Breast epithelium (tissue), 3 donors: ENCODE measurements at regions not wholly inside any gene's neighbourhood (a gene's known extent, or its start where the extent isn't known, plus 50 kb on each side); places are given as distances from the start of the nearest gene placed in this dataset.

Experiments
- POLR2A ChIP-seq: fragments of 450-650 bp; IDR thresholded peaks from one replicate; pipeline ENCODE4 v1.6.1; 2016; ENCODE audit warnings: antibody characterized with exemption, mild to moderate bottlenecking, moderate library complexity
- POLR2AphosphoS5 ChIP-seq, 3 donors: sonication (generic); formaldehyde crosslinking; IDR thresholded peaks; one replicate each; pipeline ENCODE4 v1.6.1; 2017; ENCODE audit warnings: antibody characterized with exemption in 3 of 3
- TF ChIP-seq, protein P1 (sequence below), 3 donors: fragments of 450-650 bp; IDR thresholded peaks; one replicate each; pipeline ENCODE4 v1.5.1; 2016 to 2017; ENCODE audit warnings: antibody characterized with exemption in 3 of 3, mild to moderate bottlenecking in 3 of 3, moderate library complexity in 3 of 3

DNA sequence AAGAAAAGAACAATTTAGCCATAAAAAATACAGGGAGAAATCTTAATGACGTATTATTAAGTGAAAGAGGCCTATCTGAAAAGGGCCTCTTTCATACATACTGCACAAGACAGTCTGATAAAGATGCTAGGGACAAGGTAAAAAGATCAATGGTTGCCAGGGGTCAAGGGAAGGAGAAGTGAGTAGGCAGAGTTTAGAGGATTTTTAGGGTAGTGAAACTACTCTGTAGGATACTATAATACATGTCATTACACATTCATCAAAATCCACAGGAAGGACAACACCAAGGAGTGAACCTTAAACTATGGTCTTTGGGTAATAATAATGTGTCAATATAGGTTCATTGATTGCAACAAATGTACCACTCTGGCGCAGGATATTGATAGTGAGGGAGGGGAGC is 289.3 kb downstream of the FSIP2 start:
- TF ChIP-seq, protein P1, sequence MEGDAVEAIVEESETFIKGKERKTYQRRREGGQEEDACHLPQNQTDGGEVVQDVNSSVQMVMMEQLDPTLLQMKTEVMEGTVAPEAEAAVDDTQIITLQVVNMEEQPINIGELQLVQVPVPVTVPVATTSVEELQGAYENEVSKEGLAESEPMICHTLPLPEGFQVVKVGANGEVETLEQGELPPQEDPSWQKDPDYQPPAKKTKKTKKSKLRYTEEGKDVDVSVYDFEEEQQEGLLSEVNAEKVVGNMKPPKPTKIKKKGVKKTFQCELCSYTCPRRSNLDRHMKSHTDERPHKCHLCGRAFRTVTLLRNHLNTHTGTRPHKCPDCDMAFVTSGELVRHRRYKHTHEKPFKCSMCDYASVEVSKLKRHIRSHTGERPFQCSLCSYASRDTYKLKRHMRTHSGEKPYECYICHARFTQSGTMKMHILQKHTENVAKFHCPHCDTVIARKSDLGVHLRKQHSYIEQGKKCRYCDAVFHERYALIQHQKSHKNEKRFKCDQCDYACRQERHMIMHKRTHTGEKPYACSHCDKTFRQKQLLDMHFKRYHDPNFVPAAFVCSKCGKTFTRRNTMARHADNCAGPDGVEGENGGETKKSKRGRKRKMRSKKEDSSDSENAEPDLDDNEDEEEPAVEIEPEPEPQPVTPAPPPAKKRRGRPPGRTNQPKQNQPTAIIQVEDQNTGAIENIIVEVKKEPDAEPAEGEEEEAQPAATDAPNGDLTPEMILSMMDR (IDR thresholded peaks at IDR 0.05): no peak
- TF ChIP-seq POLR2AphosphoS5 (IDR thresholded peaks at IDR 0.05) (no peak), POLR2A (no peak)
